ENCODE measurements at regions not wholly inside any gene's neighbourhood (a gene's known extent, or its start where the extent isn't known, plus 50 kb on each side); places are given as distances from the start of the nearest gene placed in this dataset.

- DNase-seq (ENCODE audit: low read depth in 1 of 2, low spot score in 1 of 2): no peak
- H3K4me3 ChIP-seq (replicated peaks; ENCODE audit: insufficient read depth, low read length): no peak overlapping the region
Measured at GRCh38 chr18:44392933-44393332, 287.8 kb upstream of the SETBP1 start.

GRCh38 chr18:44393406-44393805 is 287.3 kb upstream of the SETBP1 start:
- no peak for DNase-seq (ENCODE audit: low read depth in 1 of 2, low spot score in 1 of 2)
- H3K27ac ChIP-seq (replicated peaks): no peak overlapping the region
- no peaks in the 10 kb centered on the region for H3K27me3 ChIP-seq (ENCODE audit: insufficient read depth, poor library complexity, severe bottlenecking)
- TF ChIP-seq REST (IDR thresholded peaks at IDR 0.05; ENCODE audit: insufficient replicate concordance, low read depth): no peak
- no peak for TF ChIP-seq GABPA (IDR thresholded peaks at IDR 0.05; ENCODE audit: low read depth)
- TF ChIP-seq SPI1 (IDR thresholded peaks at IDR 0.05; ENCODE audit: borderline replicate concordance, low read depth): no peak
- H3K4me3 ChIP-seq (replicated peaks; ENCODE audit: insufficient read depth, low read length): no peak overlapping the region

More at GRCh38 chr18:44392933-44393332, 287.8 kb upstream of the SETBP1 start:
- Histone ChIP-seq H3K27ac (replicated peaks) (no peak overlapping the region), H3K27me3 (ENCODE audit: insufficient read depth, poor library complexity, severe bottlenecking) (no peaks in the 10 kb centered on the region)
- no peak for TF ChIP-seq REST (IDR thresholded peaks at IDR 0.05; ENCODE audit: insufficient replicate concordance, low read depth)
- TF ChIP-seq SPI1 (IDR thresholded peaks at IDR 0.05; ENCODE audit: borderline replicate concordance, low read depth): no peak

GRCh38 chr18:44396550-44396949 is 284.1 kb upstream of the SETBP1 start:
- no peaks in the 10 kb centered on the region for H3K27me3 ChIP-seq (ENCODE audit: insufficient read depth, poor library complexity, severe bottlenecking)
- H3K4me3 ChIP-seq (replicated peaks; ENCODE audit: insufficient read depth, low read length): no peak overlapping the region
- no peak for DNase-seq (ENCODE audit: low read depth in 1 of 2, low spot score in 1 of 2)
- H3K27ac ChIP-seq (replicated peaks): no peak overlapping the region
- no peak for TF ChIP-seq SPI1 (IDR thresholded peaks at IDR 0.05; ENCODE audit: borderline replicate concordance, low read depth)
- no peak for TF ChIP-seq POLR2AphosphoS5 (IDR thresholded peaks at IDR 0.05; ENCODE audit: low read depth)
- TF ChIP-seq GABPA (IDR thresholded peaks at IDR 0.05; ENCODE audit: low read depth): no peak
- no peak for TF ChIP-seq REST (IDR thresholded peaks at IDR 0.05; ENCODE audit: insufficient replicate concordance, low read depth)
- no peak for TF ChIP-seq CTCF (IDR thresholded peaks at IDR 0.05; ENCODE audit: insufficient read depth, low read length)

GRCh38 chr18:44409071-44409470 is 271.6 kb upstream of the SETBP1 start:
- no peak overlapping the region for H3K4me3 ChIP-seq (replicated peaks; ENCODE audit: insufficient read depth, low read length)
- DNase-seq (ENCODE audit: low read depth in 1 of 2, low spot score in 1 of 2): no peak
- H3K27ac ChIP-seq (replicated peaks): no peak overlapping the region
- H3K27me3 ChIP-seq (ENCODE audit: insufficient read depth, poor library complexity, severe bottlenecking): no peaks in the 10 kb centered on the region
- no peak for TF ChIP-seq POLR2AphosphoS5 (IDR thresholded peaks at IDR 0.05; ENCODE audit: low read depth)
- TF ChIP-seq SPI1 (IDR thresholded peaks at IDR 0.05; ENCODE audit: borderline replicate concordance, low read depth): no peak
- TF ChIP-seq CTCF (IDR thresholded peaks at IDR 0.05; ENCODE audit: insufficient read depth, low read length): no peak
- TF ChIP-seq GABPA (IDR thresholded peaks at IDR 0.05; ENCODE audit: low read depth): no peak
- no peak for TF ChIP-seq REST (IDR thresholded peaks at IDR 0.05; ENCODE audit: insufficient replicate concordance, low read depth)

Data from HL-60 (cell line).